Mesothelial cell of epicardium (in vitro differentiated cells): ENCODE measurements at regions not wholly inside any gene's neighbourhood (a gene's known extent, or its start where the extent isn't known, plus 50 kb on each side); places are given as distances from the start of the nearest gene placed in this dataset.
A peak's percentile ranks its signal among the peaks of the same experiment; 100 is the strongest.

Source experiments
- DNase-seq, 2 experiments: peaks; one replicate each; pipeline ENCODE4 v3.0.0; 2021; ENCODE audit warnings: low spot score in 2 of 2; ENCODE audit not compliant: unreplicated experiment in 2 of 2
- H3K27ac Mint-ChIP-seq: 2 replicates; pipeline ENCODE4 v1.8.0; 2021; ENCODE audit warnings: mixed read lengths
- H3K27me3 Mint-ChIP-seq: 2 replicates; pipeline ENCODE4 v1.8.0; 2021; ENCODE audit warnings: low read depth, mixed read lengths
- H3K36me3 Mint-ChIP-seq: 2 replicates; pipeline ENCODE4 v1.8.0; 2021; ENCODE audit warnings: mixed read lengths
- H3K4me1 Mint-ChIP-seq: 2 replicates; pipeline ENCODE4 v1.8.0; 2021; ENCODE audit warnings: mixed read lengths
- H3K4me3 Mint-ChIP-seq: 2 replicates; pipeline ENCODE4 v1.8.0; 2021; ENCODE audit warnings: mild to moderate bottlenecking, moderate library complexity, mixed read lengths
- H3K9me3 Mint-ChIP-seq: 2 replicates; pipeline ENCODE4 v1.8.0; 2021; ENCODE audit warnings: mixed read lengths
- CTCF ChIP-seq: fragments of 200-600 bp; sonication (generic); IDR thresholded peaks from one replicate; pipeline ENCODE4 v1.5.0; 2021; ENCODE audit warnings: antibody characterized with exemption; ENCODE audit not compliant: unreplicated experiment

DNA sequence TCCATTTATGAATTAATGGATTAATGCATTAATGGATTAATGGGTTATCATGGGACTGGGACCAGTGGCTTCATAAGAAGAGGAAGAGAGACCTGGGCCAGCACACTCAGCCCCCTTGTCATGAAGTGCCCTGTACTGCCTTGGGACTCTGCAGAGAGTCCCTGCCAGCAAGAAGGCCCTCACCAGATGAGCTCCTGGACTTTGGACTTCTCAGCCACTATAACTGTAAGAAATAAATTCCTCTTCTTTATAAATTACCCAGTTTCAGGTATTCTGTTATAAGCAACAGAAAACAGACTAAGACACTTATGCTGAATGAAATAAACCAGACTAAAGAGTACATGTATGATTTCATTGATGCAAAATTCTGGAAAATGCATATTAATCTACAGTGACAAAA is 119.4 kb upstream of the MSX1 start:
- Mint-ChIP-seq H3K27me3 (no peaks in the 10 kb centered on the region), H3K36me3 (peaks cover 2% of the 10 kb centered on the region), H3K4me3 (no peak overlapping the region), H3K27ac (no peak overlapping the region), H3K9me3 (peaks cover 7% of the 10 kb centered on the region), H3K4me1 (peaks cover 16% of the 10 kb centered on the region)
- no peak for TF ChIP-seq CTCF
- no peak for DNase-seq

DNA sequence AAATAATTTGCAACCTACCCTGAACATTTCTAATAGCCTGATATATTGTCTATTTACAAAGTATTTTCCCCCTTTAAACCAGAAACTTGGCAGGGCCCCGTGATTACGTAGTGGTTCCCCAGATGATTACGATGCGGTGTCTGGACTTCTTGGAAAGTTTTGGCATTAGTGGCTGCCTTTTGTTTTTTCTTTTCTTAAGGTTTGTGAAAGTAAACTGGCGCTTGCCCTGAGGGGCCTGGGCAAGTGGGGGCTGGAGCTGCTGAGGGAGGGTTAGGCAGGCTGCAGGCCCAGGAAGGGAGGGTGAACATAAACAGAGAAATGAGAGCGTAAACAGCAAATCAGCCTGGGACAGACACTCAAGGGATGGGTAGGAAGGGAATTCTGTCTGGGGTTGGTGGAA is 123.6 kb upstream of the MSX1 start:
- H3K27me3 Mint-ChIP-seq = no peaks in the 10 kb centered on the region
- H3K36me3 Mint-ChIP-seq = peaks cover 2% of the 10 kb centered on the region
- no peak for TF ChIP-seq CTCF
- H3K4me1 Mint-ChIP-seq = peaks cover 34% of the 10 kb centered on the region
- DNase-seq = peak in 1 of 2 experiments; percentile 56
- H3K4me3 Mint-ChIP-seq = peak overlapping the region; percentile 8
- H3K9me3 Mint-ChIP-seq = peaks cover 2% of the 10 kb centered on the region
- peak overlapping the region; percentile 94 for H3K27ac Mint-ChIP-seq

DNA sequence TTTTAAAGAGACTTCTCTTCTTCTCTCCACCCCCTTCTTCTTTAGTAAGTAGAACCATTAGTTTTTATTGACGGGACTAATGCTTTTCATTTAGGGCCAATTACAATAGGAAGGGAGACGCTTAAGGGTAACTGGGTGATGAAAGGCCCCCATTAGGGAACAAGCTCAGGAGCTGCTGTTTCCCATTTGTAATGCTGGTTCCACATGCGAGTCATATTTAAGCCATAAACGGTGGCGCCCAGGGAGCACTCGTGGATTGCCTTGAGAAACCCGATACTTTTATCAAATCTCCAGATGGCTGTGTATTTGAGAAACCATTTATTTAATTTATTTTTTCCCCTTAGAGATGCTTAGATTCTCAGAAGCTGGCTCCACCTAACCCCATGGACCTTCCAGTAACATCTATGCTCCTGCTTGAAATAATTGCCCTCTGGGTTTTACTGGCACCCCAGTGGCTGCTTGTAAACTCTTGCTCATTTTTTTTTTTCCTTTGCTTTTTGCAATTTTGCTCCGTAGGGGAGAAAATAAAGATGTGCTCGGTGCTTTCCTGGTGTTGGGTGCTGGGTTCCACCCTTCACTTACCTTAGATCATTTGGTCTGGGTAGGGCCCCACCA is 124.2 kb upstream of the MSX1 start:
- Mint-ChIP-seq H3K9me3 (peaks cover 2% of the 10 kb centered on the region), H3K4me1 (peaks cover 38% of the 10 kb centered on the region), H3K36me3 (peaks cover 2% of the 10 kb centered on the region), H3K27ac (peak overlapping the region; percentile 94), H3K4me3 (no peak overlapping the region), H3K27me3 (no peaks in the 10 kb centered on the region)
- no peak for DNase-seq
- TF ChIP-seq CTCF = no peak

- peaks cover 2% of the 10 kb centered on the region for H3K9me3 Mint-ChIP-seq
- peak overlapping the region; percentile 89 for H3K27ac Mint-ChIP-seq
- no peak overlapping the region for H3K4me3 Mint-ChIP-seq
- peaks cover 47% of the 10 kb centered on the region for H3K4me1 Mint-ChIP-seq
- TF ChIP-seq CTCF = no peak
- peak in 1 of 2 experiments; percentile 62 for DNase-seq
- peaks cover 2% of the 10 kb centered on the region for H3K36me3 Mint-ChIP-seq
- H3K27me3 Mint-ChIP-seq = no peaks in the 10 kb centered on the region
These were observed 125.0 kb upstream of the MSX1 start for GRCh38 chr4:4734425-4734824.

DNA sequence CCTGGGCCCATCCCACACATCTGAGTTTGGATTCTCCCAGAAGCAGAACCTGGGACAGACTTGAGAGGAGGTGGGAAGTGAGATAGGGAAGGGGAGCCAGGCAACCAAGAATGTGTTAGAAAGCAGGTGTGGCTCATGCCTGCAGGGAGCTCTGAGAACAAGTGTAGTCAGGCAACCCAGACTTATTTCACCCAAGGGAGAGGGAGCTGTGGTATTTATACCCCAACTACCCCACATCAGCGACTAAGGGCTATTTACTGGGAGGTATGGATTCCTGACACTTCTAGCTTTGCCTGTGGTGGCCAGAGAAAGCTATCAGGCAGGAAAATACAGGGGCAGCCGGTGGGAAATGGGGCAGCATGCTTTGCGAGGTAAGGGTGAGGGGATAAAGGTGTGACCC is 125.8 kb upstream of the MSX1 start:
- no peak for TF ChIP-seq CTCF
- no peak overlapping the region for H3K4me3 Mint-ChIP-seq

GRCh38 chr4:4730249-4730648 is 129.2 kb upstream of the MSX1 start:
- DNase-seq = no peak
- peaks cover 19% of the 10 kb centered on the region for H3K36me3 Mint-ChIP-seq
- H3K4me1 Mint-ChIP-seq = peaks cover 33% of the 10 kb centered on the region
- H3K4me3 Mint-ChIP-seq = no peak overlapping the region
- peak overlapping the region; percentile 23 for H3K27ac Mint-ChIP-seq
- peaks cover 19% of the 10 kb centered on the region for H3K9me3 Mint-ChIP-seq
- TF ChIP-seq CTCF = no peak
- no peaks in the 10 kb centered on the region for H3K27me3 Mint-ChIP-seq

More for the DNA sequence above, 125.8 kb upstream of the MSX1 start:
- Mint-ChIP-seq H3K27me3 (no peaks in the 10 kb centered on the region), H3K9me3 (no peaks in the 10 kb centered on the region), H3K36me3 (no peaks in the 10 kb centered on the region), H3K27ac (no peak overlapping the region), H3K4me1 (peaks cover 47% of the 10 kb centered on the region)
- DNase-seq = no peak
